GM12873 (cell line): ENCODE measurements at regions not wholly inside any gene's neighbourhood (a gene's known extent, or its start where the extent isn't known, plus 50 kb on each side); places are given as distances from the start of the nearest gene placed in this dataset.
A peak's percentile ranks its signal among the peaks of the same experiment; 100 is the strongest.

Source experiments
- TF ChIP-seq, protein P1 (sequence below): IDR thresholded peaks from 2 replicates; pipeline ENCODE4 v1.5.1; 2012; ENCODE audit warnings: low read depth, mild to moderate bottlenecking, moderate library complexity, low read length, control low read depth; ENCODE audit not compliant: insufficient read depth; ENCODE audit errors: missing control alignments

DNA sequence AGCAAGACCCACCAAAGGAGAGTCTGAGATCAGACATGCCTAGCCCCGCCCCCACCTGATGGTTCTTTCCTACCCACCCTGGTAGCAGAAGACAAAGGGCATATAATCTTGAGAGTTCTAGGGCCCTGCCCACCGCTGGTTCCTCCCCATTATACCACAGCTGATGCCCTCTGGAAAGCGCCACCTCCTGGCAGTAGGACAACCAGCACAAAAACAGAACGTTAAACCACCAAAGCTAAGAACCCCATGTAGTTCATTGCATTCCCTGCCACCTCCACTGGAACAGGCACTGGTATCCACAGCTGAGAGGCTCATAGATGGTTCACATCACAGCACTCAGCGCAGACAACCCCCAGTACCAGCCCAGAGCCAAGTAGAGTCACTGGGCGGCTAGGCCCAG is 81.2 kb upstream of the TRPC7 start:
- TF ChIP-seq, protein P1, sequence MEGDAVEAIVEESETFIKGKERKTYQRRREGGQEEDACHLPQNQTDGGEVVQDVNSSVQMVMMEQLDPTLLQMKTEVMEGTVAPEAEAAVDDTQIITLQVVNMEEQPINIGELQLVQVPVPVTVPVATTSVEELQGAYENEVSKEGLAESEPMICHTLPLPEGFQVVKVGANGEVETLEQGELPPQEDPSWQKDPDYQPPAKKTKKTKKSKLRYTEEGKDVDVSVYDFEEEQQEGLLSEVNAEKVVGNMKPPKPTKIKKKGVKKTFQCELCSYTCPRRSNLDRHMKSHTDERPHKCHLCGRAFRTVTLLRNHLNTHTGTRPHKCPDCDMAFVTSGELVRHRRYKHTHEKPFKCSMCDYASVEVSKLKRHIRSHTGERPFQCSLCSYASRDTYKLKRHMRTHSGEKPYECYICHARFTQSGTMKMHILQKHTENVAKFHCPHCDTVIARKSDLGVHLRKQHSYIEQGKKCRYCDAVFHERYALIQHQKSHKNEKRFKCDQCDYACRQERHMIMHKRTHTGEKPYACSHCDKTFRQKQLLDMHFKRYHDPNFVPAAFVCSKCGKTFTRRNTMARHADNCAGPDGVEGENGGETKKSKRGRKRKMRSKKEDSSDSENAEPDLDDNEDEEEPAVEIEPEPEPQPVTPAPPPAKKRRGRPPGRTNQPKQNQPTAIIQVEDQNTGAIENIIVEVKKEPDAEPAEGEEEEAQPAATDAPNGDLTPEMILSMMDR = peak; percentile 17

DNA sequence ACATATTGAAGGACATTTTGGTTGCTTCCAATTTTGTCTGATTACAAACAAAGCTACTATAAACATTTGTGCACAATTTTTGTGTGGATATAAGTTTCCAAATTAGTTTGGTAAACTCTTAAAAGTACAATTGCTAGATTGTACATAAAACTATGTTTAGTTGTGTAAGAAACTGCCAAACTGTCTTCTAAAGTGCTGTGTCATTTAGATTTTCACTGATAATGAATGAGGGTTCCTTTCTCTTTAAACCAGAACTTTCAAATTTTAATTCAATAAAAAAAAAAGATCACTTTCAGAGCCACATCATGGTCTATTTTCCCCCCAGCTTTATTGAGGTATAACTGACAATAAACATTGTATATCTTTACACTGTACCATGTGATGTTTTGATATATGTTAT is 74.0 kb upstream of the TRPC7 start:
- TF ChIP-seq, protein P1 = no peak

DNA sequence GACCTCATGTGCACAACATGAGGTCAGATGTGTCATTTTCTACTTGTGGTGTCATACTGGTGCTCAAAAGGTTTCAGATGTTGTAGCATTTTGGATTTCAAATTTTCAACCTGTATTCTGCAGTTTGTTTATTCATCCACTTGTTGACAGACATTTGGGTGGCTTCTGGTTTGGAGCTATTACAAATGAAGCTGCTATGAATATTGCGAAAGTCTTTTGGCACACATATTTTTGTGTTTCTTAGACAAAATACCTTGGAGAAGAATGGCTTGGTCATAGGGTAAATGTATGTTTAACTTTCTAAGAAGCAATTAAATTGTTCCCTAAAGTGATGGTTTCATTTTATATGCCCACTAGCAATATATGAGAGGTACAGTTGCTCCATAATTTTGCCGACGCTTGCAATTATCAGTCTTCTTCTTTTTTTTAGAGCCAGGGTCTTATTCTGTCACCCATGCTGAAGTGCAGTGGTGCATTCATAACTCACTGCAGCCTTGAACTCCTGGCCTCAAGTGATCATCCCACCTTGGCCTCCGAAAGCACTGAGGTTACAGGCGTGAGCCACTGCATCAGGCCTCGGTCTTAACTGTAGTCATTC is 70.7 kb upstream of the TRPC7 start:
- TF ChIP-seq, protein P1 = no peak

DNA sequence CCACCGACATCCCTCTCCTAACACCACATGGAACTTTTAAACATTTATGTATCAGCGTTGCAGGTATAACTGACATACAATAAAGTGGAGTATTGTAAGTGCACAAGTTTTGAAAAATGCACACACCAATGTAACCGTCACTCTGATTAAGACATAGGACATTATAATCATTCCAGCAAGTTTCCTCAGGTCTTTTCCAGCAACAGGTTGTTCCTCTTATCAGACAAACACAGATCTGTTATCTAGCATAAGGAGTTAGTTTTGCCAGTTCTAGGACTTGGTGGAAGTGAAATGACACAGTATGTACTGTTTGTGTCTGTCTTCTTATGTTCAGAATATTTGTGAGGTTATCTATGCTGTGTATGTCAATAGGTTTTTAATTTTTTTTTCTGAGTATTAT is 69.5 kb upstream of the TRPC7 start:
- TF ChIP-seq, protein P1 = no peak

DNA sequence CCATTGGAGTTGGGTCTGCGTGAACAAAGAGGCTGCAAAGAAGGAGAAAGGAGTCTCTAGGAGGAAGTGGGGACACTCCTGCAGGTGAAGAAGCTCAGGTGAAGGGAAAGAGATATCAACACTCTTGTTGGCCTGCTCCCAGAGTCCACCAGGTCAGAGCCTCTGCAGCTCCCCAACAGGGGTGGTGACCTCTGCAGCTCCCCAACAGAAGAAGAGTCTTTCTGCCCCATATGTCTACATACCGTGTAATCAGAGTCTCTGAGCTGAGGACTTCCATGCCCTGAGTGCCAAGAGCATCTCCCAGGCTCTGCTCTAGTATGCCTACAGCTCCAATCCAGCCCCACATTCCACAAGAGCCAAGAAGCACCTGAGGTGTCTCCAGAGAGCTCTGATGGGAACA is 67.4 kb upstream of the TRPC7 start:
- TF ChIP-seq, protein P1 = no peak

DNA sequence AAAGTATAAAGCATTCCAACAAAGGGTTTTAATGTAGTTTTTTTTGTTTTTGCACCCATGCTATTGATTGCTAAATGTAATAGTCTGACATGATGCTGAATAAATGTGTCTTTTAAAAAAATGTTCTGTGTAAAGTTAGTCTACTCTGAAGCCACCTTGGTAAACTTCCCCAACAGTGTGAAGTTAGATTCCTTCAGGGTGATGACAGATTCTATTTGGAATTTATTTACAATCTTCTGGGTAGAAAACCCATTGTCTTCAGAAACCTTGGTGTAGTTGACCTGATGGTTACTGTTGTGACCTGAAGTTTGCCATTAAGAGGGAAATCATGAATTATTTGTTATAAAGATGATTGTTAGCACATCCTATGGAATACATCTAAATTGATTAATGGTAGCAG is 64.7 kb upstream of the TRPC7 start:
- TF ChIP-seq, protein P1 = no peak

DNA sequence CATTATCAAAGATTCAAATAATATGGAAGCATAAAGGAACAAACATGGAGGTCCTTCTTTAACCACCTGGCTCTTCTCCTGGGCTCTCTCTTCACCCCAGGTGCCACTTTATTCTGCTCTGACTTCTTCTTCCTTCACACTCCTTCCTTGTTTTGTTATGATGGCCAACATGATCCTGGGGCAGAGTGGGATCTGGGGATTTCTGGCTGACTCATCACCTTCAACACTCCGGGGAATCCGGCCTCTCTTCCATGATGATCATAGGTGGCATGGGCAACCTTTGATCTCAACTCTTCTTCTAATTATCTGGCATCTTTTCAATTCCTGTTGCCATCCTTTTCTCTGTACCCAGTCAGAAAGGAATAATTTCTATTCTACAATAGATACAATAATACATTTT is 62.1 kb upstream of the TRPC7 start:
- TF ChIP-seq, protein P1 = no peak
